GM19468 (cell line): ENCODE measurements at regions not wholly inside any gene's neighbourhood (a gene's known extent, or its start where the extent isn't known, plus 50 kb on each side); places are given as distances from the start of the nearest gene placed in this dataset.

Experiments
- ATAC-seq: cut with Tn5 transposase; IDR thresholded peaks from one replicate; pipeline ENCODE4 v1.9.1; 2021; ENCODE audit warnings: mild to moderate bottlenecking, moderate library complexity, moderate number of reproducible peaks; ENCODE audit not compliant: unreplicated experiment; ENCODE audit errors: extremely low read depth

GRCh38 chr7:115719963-115720362 lies 310.6 kb downstream of the TFEC start:
- ATAC-seq, result no peak

- ATAC-seq, result no peak
Observed at GRCh38 chr7:115709664-115710063, 320.9 kb downstream of the TFEC start.

GRCh38 chr7:115708013-115708341 lies 322.6 kb downstream of the TFEC start:
- ATAC-seq, result no peak

- no peak for ATAC-seq
Observed at GRCh38 chr7:115707258-115708012, 323.1 kb downstream of the TFEC start.

GRCh38 chr7:115704884-115705283 lies 325.7 kb downstream of the TFEC start:
- ATAC-seq, result no peak

GRCh38 chr7:115701141-115701540 lies 329.4 kb downstream of the TFEC start:
- ATAC-seq, result no peak

- no peak for ATAC-seq
Observed at GRCh38 chr7:115694424-115694823, 336.1 kb downstream of the TFEC start.

- no peak for ATAC-seq
Observed at GRCh38 chr7:115693779-115694178, 336.8 kb downstream of the TFEC start.

GRCh38 chr7:115689941-115690340 lies 340.6 kb downstream of the TFEC start:
- no peak for ATAC-seq

GRCh38 chr7:115683093-115683492 lies 347.5 kb downstream of the TFEC start:
- ATAC-seq, result no peak

- ATAC-seq, result no peak
Observed at GRCh38 chr7:115682507-115682906, 348.1 kb downstream of the TFEC start.

GRCh38 chr7:115680921-115681320 lies 349.6 kb downstream of the TFEC start:
- ATAC-seq, result no peak

- peak; percentile 55 for ATAC-seq
Observed at GRCh38 chr7:115679976-115680375, 350.6 kb downstream of the TFEC start.

- no peak for ATAC-seq
Observed at GRCh38 chr7:115679423-115679822, 351.1 kb downstream of the TFEC start.

- no peak for ATAC-seq
Observed at GRCh38 chr7:115678086-115678982, 352.2 kb downstream of the TFEC start.

GRCh38 chr7:115676707-115677106 lies 353.9 kb downstream of the TFEC start:
- no peak for ATAC-seq

- ATAC-seq, result no peak
Observed at GRCh38 chr7:115676080-115676479, 354.5 kb downstream of the TFEC start.

- ATAC-seq, result no peak
Observed at GRCh38 chr7:115674467-115675024, 356.0 kb downstream of the TFEC start.

GRCh38 chr7:115672024-115672423 lies 358.5 kb downstream of the TFEC start:
- ATAC-seq, result no peak

- ATAC-seq, result no peak
Observed at GRCh38 chr7:115662676-115663075, 367.9 kb downstream of the TFEC start.

- no peak for ATAC-seq
Observed at GRCh38 chr7:115662120-115662519, 368.4 kb downstream of the TFEC start.
